IPS-NIHi7 (cell line): ENCODE measurements at regions not wholly inside any gene's neighbourhood (a gene's known extent, or its start where the extent isn't known, plus 50 kb on each side); places are given as distances from the start of the nearest gene placed in this dataset.

Source experiments
- DNase-seq: peaks from one replicate; pipeline ENCODE4 v3.0.0; 2012; ENCODE audit warnings: mixed read lengths; ENCODE audit errors: extremely low spot score

DNA sequence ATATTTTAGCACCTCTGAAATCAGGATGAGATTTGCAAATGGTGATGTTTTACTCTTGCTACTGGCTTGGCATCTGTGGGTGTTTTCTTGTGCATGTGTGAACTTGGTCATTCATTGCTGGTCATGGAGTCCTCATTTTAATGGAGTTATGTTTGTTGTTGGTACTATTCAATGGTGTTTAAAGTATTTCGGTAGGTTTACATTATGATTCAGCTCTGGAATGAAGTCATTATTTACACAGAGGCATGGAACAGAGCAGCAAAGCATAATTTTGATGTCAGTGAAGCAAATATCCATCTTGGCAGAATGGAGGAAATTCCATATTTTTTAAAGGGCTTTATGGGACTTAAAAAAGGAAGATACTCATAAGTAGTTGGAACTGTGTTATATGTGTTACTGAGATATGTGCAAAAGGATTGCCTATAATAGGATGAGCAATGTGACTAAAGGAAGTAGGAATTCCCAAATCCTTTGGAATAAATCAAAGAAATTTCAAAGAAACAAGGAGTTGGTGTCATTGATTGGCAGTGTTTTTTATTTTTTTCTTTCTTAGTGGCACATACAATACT is 147.4 kb downstream of the ACTBL2 start:
- no peak for DNase-seq

DNA sequence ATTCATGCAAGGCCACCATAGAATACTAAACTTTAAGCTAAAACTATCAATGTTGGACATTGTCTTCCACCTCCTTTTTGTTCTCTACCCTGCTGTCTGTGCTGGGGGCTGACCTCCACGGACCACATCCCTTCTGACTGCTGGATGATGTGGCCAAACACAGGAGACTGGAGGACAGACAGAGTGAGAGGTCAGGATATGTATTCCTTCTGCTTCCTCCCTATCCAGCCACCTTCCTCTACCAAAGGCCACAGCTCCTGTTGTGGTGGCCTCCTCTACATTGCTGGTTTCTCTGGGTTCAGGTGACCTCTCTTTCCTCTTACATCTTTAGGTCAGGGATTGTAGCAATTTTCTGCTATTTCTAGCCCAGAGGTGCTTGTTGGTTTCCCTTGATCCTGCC is 148.1 kb downstream of the ACTBL2 start:
- no peak for DNase-seq

- no peak for DNase-seq
Observed at GRCh38 chr5:57332361-57332760, 150.2 kb downstream of the ACTBL2 start.

DNA sequence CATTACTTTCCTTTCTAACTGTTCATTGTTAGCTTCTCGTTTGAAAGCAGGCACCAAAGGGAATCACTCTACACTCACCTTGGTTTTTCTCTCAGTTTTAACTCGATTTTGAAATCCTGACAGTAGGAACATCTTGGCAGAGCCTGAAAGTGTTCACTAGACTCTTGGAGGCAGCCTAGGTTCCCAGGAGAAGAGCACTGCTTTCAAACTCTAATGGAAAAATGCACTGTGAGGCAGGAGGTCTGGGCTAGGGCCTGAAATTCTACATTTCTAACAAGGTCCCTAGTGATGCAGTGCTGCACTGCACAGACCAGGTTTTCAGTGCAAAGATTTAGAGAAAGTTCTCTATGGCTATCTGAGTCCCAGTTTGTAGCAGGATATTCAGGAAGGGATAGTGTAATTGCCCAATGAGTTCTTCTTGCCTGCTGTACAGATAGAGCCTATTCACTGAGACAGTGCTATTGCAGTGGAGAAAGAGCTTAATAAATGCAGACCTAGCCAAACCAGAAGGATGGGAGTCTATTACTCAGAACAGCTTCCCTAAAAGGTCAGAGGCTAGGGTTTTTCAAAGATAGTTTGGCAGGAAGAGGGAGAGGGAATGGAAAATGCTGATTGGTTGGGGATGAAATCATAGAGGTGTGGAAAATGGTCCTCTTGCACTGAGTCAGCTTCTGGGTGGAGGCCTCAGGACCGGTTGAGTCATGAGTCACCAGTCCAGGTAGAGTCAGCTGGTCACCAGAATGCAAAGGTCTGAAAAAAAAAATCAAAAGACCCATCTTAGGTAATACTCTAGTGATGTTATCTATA is 153.9 kb downstream of the GPBP1 start:
- DNase-seq, result no peak

DNA sequence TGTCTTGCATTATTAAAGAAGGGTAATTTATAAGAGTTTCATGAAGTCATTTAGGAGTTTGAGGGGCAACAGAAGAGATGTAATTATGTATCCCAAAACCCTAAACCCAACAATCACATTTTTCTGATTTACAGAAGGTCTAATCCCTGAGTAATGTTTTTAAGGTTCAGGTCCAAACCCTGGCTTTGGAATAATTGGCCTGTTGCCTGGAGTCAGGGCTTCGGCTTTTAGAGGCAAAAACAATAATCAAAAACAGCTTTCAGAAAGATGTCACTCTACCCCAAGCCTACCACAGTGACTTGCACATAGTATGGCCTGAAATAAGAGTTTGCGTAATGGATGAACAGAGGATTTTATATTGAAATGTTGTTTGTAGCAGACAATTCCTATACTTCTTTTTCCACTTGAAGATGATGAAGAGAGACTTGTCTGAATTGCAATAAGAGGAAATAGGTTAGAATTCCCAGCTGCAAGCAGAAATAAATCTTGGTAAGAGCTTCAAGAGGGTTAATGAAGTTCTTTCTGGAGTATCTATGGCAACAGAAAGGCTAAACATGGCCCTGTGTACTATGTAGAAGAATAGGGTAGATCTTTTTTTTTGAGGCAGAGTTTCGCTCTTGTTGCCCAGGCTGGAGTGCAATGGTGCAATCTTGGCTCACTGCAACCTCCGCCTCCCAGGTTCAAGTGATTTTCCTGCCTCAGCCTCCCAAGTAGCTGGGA is 152.0 kb downstream of the GPBP1 start:
- no peak for DNase-seq

GRCh38 chr5:57324861-57325260 is 151.0 kb downstream of the GPBP1 start:
- no peak for DNase-seq

DNA sequence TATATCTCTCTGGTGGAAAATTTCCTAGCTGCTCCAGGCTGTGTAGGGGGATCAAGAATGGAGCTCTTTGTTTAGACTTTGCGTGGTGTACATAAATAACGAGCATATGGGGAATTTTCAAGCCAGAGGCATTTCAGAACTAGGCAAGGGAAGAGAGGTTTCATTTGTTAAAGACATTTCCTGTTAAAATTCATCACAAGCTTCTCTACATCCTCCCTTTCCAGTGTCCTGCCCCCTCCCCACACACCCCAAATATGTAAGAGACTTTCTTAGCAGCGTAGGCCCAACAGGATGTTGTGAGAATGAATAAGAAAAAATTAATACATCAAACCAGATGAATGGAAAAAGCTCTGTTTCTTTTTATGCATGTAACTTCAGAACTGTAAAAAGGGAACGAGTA is 150.3 kb downstream of the GPBP1 start:
- no peak for DNase-seq

DNA sequence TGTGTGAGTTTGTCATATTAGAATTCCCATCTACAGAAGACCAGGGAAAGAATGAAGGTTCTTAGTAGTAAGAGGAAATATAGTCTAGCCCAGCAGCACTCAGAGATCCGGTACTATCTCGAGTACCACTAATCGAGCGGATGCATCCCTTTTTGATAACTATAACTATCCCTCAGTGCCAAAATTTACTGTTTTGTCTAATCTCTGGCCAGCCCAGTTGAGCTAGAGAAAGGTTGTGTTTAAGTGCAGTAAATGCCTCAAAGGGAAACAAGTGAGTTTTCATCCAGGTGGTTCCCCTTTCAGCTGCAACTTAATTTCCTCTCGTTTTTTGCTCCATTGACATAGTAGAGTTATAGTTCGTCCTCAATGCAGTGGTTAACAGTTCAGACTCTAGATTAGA is 146.7 kb downstream of the GPBP1 start:
- DNase-seq, result no peak

GRCh38 chr5:57319628-57320027 is 145.8 kb downstream of the GPBP1 start:
- no peak for DNase-seq

GRCh38 chr5:57318251-57318650 is 144.4 kb downstream of the GPBP1 start:
- DNase-seq, result no peak

DNA sequence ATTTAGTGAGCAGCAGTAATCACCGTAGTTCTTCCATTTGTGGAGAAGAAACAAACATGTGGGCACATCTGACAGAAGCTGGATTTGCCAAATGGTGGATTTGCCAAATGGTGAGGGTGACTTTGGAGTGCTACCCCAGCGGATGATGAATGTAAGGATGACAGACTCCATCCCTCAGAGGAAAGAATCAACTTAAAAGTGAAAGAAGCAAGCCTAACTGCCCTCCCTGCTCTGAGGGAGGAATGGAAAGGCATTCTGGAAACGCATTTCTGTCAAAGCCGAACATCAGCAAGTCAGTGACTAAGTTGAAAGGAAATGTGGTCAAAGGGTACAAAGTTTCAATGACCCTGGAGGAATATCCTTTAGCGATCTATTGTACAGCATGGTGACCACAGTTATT is 143.5 kb downstream of the GPBP1 start:
- no peak for DNase-seq

- DNase-seq, result no peak
Observed at GRCh38 chr5:57316798-57317327, 143.0 kb downstream of the GPBP1 start.

GRCh38 chr5:57315941-57316340 is 142.1 kb downstream of the GPBP1 start:
- DNase-seq, result no peak
